ENCODE measurements at regions not wholly inside any gene's neighbourhood (a gene's known extent, or its start where the extent isn't known, plus 50 kb on each side); places are given as distances from the start of the nearest gene placed in this dataset.
A peak's percentile ranks its signal among the peaks of the same experiment; 100 is the strongest.
"Not testable (repeated sequence)": the region's sequence is repeated elsewhere in the genome, so short reads cannot be mapped to it uniquely, and the experiment has no call there.

- Histone ChIP-seq H3K36me3 (replicated peaks; ENCODE audit: control insufficient read depth, insufficient read depth, low read length) (no peaks in the 10 kb centered on the region), H3K4me3 (ENCODE audit: insufficient read depth, low read depth, low read length) (no peak overlapping the region), H3K27me3 (ENCODE audit: control insufficient read depth, insufficient read depth, low read length) (no peaks in the 10 kb centered on the region)
- DNase-seq, result no peak
These were observed 558.0 kb upstream of the TECRL start for GRCh38 chr4:64967286-64967685.

- H3K36me3 ChIP-seq (replicated peaks; ENCODE audit: control insufficient read depth, insufficient read depth, low read length), result no peaks in the 10 kb centered on the region
- H3K4me3 ChIP-seq (ENCODE audit: insufficient read depth, low read depth, low read length), result no peak overlapping the region
- no peak for DNase-seq
- no peaks in the 10 kb centered on the region for H3K27me3 ChIP-seq (ENCODE audit: control insufficient read depth, insufficient read depth, low read length)
These were observed 551.3 kb upstream of the TECRL start for GRCh38 chr4:64960516-64960915.

- H3K36me3 ChIP-seq (replicated peaks; ENCODE audit: control insufficient read depth, insufficient read depth, low read length), result no peaks in the 10 kb centered on the region
- DNase-seq, result no peak
- H3K27me3 ChIP-seq (ENCODE audit: control insufficient read depth, insufficient read depth, low read length), result no peaks in the 10 kb centered on the region
- no peak overlapping the region for H3K4me3 ChIP-seq (ENCODE audit: insufficient read depth, low read depth, low read length)
These were observed 531.4 kb upstream of the TECRL start for GRCh38 chr4:64940698-64941097.

DNA sequence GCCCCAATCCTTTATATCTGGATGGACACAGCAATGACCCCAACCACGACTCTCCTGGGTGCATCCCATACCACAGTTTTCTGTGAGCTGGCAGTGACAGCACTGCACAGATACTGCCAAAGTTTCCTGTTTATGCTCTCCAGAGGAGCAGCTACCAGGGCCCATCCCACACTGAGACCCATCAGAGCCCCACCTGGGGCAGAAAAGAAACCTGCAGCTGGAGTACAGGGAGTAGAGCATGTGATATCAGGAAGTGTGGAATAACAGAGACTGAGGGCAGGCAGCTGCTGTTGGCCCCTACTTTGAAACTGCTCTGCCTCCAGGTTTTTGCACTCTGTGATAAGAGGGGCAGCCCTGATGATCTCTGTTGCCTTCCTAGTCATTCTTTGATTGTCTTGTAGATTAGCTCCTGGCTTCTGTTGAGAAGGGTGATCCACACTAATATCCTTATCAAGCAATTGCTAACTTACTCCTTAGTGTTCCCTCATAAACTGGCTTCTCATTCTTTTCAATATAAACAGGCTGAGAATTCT is 526.3 kb upstream of the TECRL start:
- Histone ChIP-seq H3K36me3 (replicated peaks; ENCODE audit: control insufficient read depth, insufficient read depth, low read length) (no peaks in the 10 kb centered on the region), H3K4me3 (ENCODE audit: insufficient read depth, low read depth, low read length) (no peak overlapping the region)
- DNase-seq, result no peak

GRCh38 chr4:64911846-64912245 is 502.6 kb upstream of the TECRL start:
- peak; percentile 16 for DNase-seq
- Histone ChIP-seq H3K4me3 (ENCODE audit: insufficient read depth, low read depth, low read length) (no peak overlapping the region), H3K27me3 (ENCODE audit: control insufficient read depth, insufficient read depth, low read length) (no peaks in the 10 kb centered on the region), H3K36me3 (replicated peaks; ENCODE audit: control insufficient read depth, insufficient read depth, low read length) (no peaks in the 10 kb centered on the region)

More for the DNA sequence above, 526.3 kb upstream of the TECRL start:
- H3K27me3 ChIP-seq (ENCODE audit: control insufficient read depth, insufficient read depth, low read length), result no peaks in the 10 kb centered on the region

- Histone ChIP-seq H3K36me3 (replicated peaks; ENCODE audit: control insufficient read depth, insufficient read depth, low read length) (no peaks in the 10 kb centered on the region), H3K4me3 (ENCODE audit: insufficient read depth, low read depth, low read length) (no peak overlapping the region), H3K27me3 (ENCODE audit: control insufficient read depth, insufficient read depth, low read length) (no peaks in the 10 kb centered on the region)
- DNase-seq, result no peak
These were observed 494.7 kb upstream of the TECRL start for GRCh38 chr4:64903986-64904385.

DNA sequence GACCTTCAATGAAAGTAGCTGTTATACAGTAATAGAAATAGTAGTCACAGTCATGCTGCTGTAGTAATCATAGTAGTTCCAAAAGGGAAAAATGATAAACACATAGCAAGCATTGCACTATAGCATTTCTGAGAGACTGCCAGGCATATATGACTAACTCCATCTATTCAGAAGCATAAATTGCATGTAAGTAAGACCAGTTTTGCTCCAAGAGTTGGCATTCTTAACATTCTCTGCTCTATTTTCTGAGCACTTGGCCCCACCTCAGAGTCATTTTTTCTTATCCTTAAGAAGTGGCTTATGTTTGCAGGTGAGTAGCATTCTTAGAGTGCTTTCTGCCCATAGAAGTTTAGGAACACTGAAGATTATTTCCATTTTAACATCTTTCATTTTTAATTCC is 490.3 kb upstream of the TECRL start:
- H3K4me3 ChIP-seq (ENCODE audit: insufficient read depth, low read depth, low read length), result no peak overlapping the region
- H3K36me3 ChIP-seq (replicated peaks; ENCODE audit: control insufficient read depth, insufficient read depth, low read length), result no peaks in the 10 kb centered on the region
- DNase-seq, result no peak
- no peaks in the 10 kb centered on the region for H3K27me3 ChIP-seq (ENCODE audit: control insufficient read depth, insufficient read depth, low read length)

DNA sequence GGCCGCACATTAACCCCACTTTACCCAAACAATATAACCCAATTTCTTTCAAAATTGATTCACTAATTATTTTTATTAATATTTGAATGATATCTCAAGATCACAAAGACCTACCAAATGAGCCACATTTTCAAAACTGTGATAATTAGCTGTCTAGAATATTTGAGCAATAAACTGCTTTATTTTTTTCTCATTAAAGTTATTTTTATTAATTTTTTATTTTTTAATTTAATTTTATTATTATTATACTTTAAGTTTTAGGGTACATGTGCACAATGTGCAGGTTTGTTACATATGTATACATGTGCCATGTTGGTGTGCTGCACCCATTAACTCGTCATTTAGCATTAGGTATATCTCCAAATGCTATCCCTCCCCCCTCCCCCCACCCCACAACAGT is 489.8 kb upstream of the TECRL start:
- DNase-seq; H3K27me3 ChIP-seq (ENCODE audit: control insufficient read depth, insufficient read depth, low read length); H3K4me3 ChIP-seq (ENCODE audit: insufficient read depth, low read depth, low read length); H3K36me3 ChIP-seq (replicated peaks; ENCODE audit: control insufficient read depth, insufficient read depth, low read length): not testable (repeated sequence)

DNA sequence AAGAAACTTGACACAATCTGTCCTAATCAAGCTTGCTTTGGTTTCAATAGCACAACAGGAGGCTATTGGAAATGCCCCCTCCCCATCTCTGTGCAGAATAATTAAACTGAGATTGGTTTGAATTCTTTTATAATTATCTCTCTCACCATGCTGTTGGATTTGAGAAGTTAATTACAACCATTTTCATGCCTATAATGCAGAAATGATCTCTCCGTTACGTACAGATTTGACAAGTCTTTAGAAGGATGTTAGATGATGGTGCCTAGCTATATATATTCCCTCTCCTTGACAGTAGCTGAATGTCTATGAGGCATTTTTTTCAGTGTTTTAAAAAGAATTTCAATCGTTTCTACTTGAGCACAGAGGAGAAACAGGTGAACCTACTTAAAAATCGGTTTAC is 488.4 kb upstream of the TECRL start:
- no peak for DNase-seq
- Histone ChIP-seq H3K4me3 (ENCODE audit: insufficient read depth, low read depth, low read length) (no peak overlapping the region), H3K36me3 (replicated peaks; ENCODE audit: control insufficient read depth, insufficient read depth, low read length) (no peaks in the 10 kb centered on the region), H3K27me3 (ENCODE audit: control insufficient read depth, insufficient read depth, low read length) (no peaks in the 10 kb centered on the region)

DNA sequence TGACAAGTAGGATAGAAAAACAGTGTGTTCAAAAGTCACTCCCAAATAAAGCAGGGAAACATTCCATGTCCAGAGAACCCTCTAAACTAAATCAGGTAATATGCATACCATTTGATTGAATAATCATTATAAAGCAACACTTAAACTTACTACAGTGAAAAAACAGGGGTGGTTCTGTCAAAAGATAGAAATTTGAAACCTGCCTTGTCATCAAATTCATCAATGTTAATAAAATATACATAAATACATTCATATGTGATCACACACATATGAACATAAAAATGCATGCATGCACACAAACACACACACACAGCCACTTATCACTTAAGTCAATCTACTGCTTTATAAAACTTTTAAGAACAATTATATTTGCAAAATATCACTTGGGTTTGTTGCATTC is 485.8 kb upstream of the TECRL start:
- no peaks in the 10 kb centered on the region for H3K36me3 ChIP-seq (replicated peaks; ENCODE audit: control insufficient read depth, insufficient read depth, low read length)

DNA sequence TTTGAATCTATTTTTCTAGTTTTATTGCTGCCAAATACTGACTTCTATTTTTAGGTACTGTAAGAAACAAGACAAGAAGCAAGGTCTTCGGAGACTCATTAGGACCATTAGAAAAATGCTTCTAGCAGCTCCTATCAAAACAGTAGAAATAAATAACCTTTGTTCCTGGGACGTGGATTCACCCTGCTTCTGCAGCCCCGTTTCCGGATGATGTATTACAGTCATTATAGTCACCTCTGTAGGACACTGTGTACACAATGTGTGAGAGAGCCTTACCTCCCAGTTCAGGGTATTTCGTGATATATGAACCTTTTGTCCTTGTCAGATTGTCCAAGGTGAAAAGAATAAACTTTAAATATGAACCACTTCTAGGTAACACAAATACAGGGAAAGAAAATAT is 484.0 kb upstream of the TECRL start:
- no peaks in the 10 kb centered on the region for H3K36me3 ChIP-seq (replicated peaks; ENCODE audit: control insufficient read depth, insufficient read depth, low read length)
- no peak for DNase-seq
- no peak overlapping the region for H3K4me3 ChIP-seq (ENCODE audit: insufficient read depth, low read depth, low read length)
- no peaks in the 10 kb centered on the region for H3K27me3 ChIP-seq (ENCODE audit: control insufficient read depth, insufficient read depth, low read length)

More for the DNA sequence above, 485.8 kb upstream of the TECRL start:
- Histone ChIP-seq H3K27me3 (ENCODE audit: control insufficient read depth, insufficient read depth, low read length) (no peaks in the 10 kb centered on the region), H3K4me3 (ENCODE audit: insufficient read depth, low read depth, low read length) (no peak overlapping the region)
- DNase-seq, result no peak

- no peak overlapping the region for H3K4me3 ChIP-seq (ENCODE audit: insufficient read depth, low read depth, low read length)
- H3K36me3 ChIP-seq (replicated peaks; ENCODE audit: control insufficient read depth, insufficient read depth, low read length), result no peaks in the 10 kb centered on the region
- DNase-seq, result no peak
- H3K27me3 ChIP-seq (ENCODE audit: control insufficient read depth, insufficient read depth, low read length), result no peaks in the 10 kb centered on the region
These were observed 480.8 kb upstream of the TECRL start for GRCh38 chr4:64889906-64890610.

- H3K36me3 ChIP-seq (replicated peaks; ENCODE audit: control insufficient read depth, insufficient read depth, low read length), result no peaks in the 10 kb centered on the region
- H3K27me3 ChIP-seq (ENCODE audit: control insufficient read depth, insufficient read depth, low read length), result no peaks in the 10 kb centered on the region
- no peak for DNase-seq
These were observed 474.0 kb upstream of the TECRL start for GRCh38 chr4:64883087-64883807.

GRCh38 chr4:64882311-64883086 is 473.2 kb upstream of the TECRL start:
- DNase-seq, result no peak
- no peaks in the 10 kb centered on the region for H3K36me3 ChIP-seq (replicated peaks; ENCODE audit: control insufficient read depth, insufficient read depth, low read length)
- H3K27me3 ChIP-seq (ENCODE audit: control insufficient read depth, insufficient read depth, low read length), result no peaks in the 10 kb centered on the region
- H3K4me3 ChIP-seq (ENCODE audit: insufficient read depth, low read depth, low read length), result no peak overlapping the region

More at GRCh38 chr4:64883087-64883807, 474.0 kb upstream of the TECRL start:
- no peak overlapping the region for H3K4me3 ChIP-seq (ENCODE audit: insufficient read depth, low read depth, low read length)

DNA sequence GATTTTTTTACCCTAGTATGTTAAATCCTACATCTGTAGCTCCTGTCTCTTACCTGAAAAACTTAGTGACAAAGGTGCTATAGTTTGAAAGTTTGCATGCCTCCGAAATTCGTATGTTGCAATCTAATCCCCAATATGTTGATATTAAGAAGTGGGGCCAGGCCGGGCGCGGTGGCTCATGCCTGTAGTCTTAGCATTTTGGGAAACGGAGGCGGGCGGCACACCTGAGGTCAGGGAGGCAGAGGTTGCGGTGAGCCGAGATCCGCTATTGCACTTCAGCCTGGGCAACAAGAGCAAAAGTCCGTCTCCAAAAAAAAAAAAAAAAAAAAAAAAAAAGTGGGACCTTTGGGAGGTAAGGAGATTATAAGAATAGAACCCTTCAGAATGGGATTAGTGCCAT is 471.3 kb upstream of the TECRL start:
- DNase-seq, result no peak
- Histone ChIP-seq H3K36me3 (replicated peaks; ENCODE audit: control insufficient read depth, insufficient read depth, low read length) (no peaks in the 10 kb centered on the region), H3K27me3 (ENCODE audit: control insufficient read depth, insufficient read depth, low read length) (no peaks in the 10 kb centered on the region), H3K4me3 (ENCODE audit: insufficient read depth, low read depth, low read length) (no peak overlapping the region)

Data from H7 (cell line).